GM12872 (cell line): ENCODE measurements at regions not wholly inside any gene's neighbourhood (a gene's known extent, or its start where the extent isn't known, plus 50 kb on each side); places are given as distances from the start of the nearest gene placed in this dataset.

ENCODE experiments used
- CTCF ChIP-seq: IDR thresholded peaks from 3 replicates; pipeline ENCODE4 v1.5.1; 2011; ENCODE audit warnings: low read depth, mild to moderate bottlenecking, low read length, moderate library complexity; ENCODE audit not compliant: insufficient read depth

- TF ChIP-seq CTCF = no peak
Measured at GRCh38 chr2:236903978-236904377, 181.7 kb upstream of the COPS8 start.

GRCh38 chr2:236904389-236905263, 181.1 kb upstream of the COPS8 start:
- TF ChIP-seq CTCF = no peak

- no peak for TF ChIP-seq CTCF
Measured at GRCh38 chr2:236905976-236906375, 179.7 kb upstream of the COPS8 start.

GRCh38 chr2:236908439-236909192, 177.1 kb upstream of the COPS8 start:
- no peak for TF ChIP-seq CTCF

- no peak for TF ChIP-seq CTCF
Measured at GRCh38 chr2:236909193-236909504, 176.5 kb upstream of the COPS8 start.

GRCh38 chr2:236909802-236910201, 175.9 kb upstream of the COPS8 start:
- no peak for TF ChIP-seq CTCF

GRCh38 chr2:236910781-236911495, 174.8 kb upstream of the COPS8 start:
- no peak for TF ChIP-seq CTCF
